HG02678 (cell line): ENCODE measurements at regions not wholly inside any gene's neighbourhood (a gene's known extent, or its start where the extent isn't known, plus 50 kb on each side); places are given as distances from the start of the nearest gene placed in this dataset.
"Not testable (repeated sequence)": the region's sequence is repeated elsewhere in the genome, so short reads cannot be mapped to it uniquely, and the experiment has no call there.

Source experiments
- ATAC-seq: cut with Tn5 transposase; IDR thresholded peaks from one replicate; pipeline ENCODE4 v1.9.1; 2021; ENCODE audit warnings: mild to moderate bottlenecking, moderate library complexity; ENCODE audit not compliant: unreplicated experiment

GRCh38 chr12:127500512-127501035, 766.4 kb upstream of the TMEM132C start:
- ATAC-seq, result no peak

GRCh38 chr12:127501916-127502315, 765.1 kb upstream of the TMEM132C start:
- no peak for ATAC-seq

GRCh38 chr12:127503246-127503645, 763.7 kb upstream of the TMEM132C start:
- no peak for ATAC-seq

GRCh38 chr12:127503996-127504395, 763.0 kb upstream of the TMEM132C start:
- not testable (repeated sequence) for ATAC-seq

GRCh38 chr12:127504874-127505273, 762.1 kb upstream of the TMEM132C start:
- no peak for ATAC-seq

GRCh38 chr12:127507341-127507740, 759.6 kb upstream of the TMEM132C start:
- ATAC-seq, result no peak

GRCh38 chr12:127509066-127509778, 757.7 kb upstream of the TMEM132C start:
- ATAC-seq, result no peak

GRCh38 chr12:127515941-127516340, 751.0 kb upstream of the TMEM132C start:
- no peak for ATAC-seq

GRCh38 chr12:127516467-127516866, 750.5 kb upstream of the TMEM132C start:
- no peak for ATAC-seq

- no peak for ATAC-seq
Measured at GRCh38 chr12:127519779-127520178, 747.2 kb upstream of the TMEM132C start.

GRCh38 chr12:127526925-127527324, 740.0 kb upstream of the TMEM132C start:
- ATAC-seq, result no peak

- no peak for ATAC-seq
Measured at GRCh38 chr12:127528551-127528950, 738.4 kb upstream of the TMEM132C start.

GRCh38 chr12:127531542-127531941, 735.4 kb upstream of the TMEM132C start:
- ATAC-seq, result no peak

GRCh38 chr12:127533353-127533752, 733.6 kb upstream of the TMEM132C start:
- ATAC-seq, result no peak

GRCh38 chr12:127536833-127537428, 730.0 kb upstream of the TMEM132C start:
- ATAC-seq, result no peak

- ATAC-seq, result no peak
Measured at GRCh38 chr12:127538316-127538715, 728.7 kb upstream of the TMEM132C start.

GRCh38 chr12:127539226-127539858, 727.6 kb upstream of the TMEM132C start:
- ATAC-seq, result no peak

GRCh38 chr12:127542391-127542790, 724.6 kb upstream of the TMEM132C start:
- no peak for ATAC-seq

- no peak for ATAC-seq
Measured at GRCh38 chr12:127542931-127543330, 724.0 kb upstream of the TMEM132C start.

- no peak for ATAC-seq
Measured at GRCh38 chr12:127546721-127547505, 720.1 kb upstream of the TMEM132C start.

- no peak for ATAC-seq
Measured at GRCh38 chr12:127548123-127548553, 718.8 kb upstream of the TMEM132C start.
